HG03571 (cell line): ENCODE measurements at regions not wholly inside any gene's neighbourhood (a gene's known extent, or its start where the extent isn't known, plus 50 kb on each side); places are given as distances from the start of the nearest gene placed in this dataset.

Experiments
- ATAC-seq: cut with Tn5 transposase; IDR thresholded peaks from one replicate; pipeline ENCODE4 v1.9.1; 2021; ENCODE audit not compliant: unreplicated experiment

DNA sequence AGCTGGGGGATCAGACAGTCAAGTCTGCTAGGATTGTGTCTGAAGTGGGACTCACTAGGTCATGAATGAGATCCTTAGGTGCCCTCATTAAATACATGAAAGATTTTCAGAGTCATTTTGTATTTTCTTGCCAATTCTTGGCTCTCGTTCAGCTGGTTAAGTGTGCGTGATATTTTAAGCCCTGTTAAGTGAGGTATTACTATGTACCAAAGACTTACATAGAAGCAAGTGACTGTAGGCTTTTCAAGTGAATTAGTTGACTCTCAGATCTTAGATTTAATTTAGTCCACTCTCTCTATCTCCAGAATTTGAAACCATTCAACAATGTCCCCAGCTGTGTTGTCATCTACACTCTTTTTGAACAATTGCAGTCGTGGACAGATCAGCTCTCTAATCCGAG, 219.4 kb downstream of the FOXL1 start:
- no peak for ATAC-seq

- ATAC-seq: no peak
Measured at GRCh38 chr16:86798247-86799041, 220.1 kb downstream of the FOXL1 start.

DNA sequence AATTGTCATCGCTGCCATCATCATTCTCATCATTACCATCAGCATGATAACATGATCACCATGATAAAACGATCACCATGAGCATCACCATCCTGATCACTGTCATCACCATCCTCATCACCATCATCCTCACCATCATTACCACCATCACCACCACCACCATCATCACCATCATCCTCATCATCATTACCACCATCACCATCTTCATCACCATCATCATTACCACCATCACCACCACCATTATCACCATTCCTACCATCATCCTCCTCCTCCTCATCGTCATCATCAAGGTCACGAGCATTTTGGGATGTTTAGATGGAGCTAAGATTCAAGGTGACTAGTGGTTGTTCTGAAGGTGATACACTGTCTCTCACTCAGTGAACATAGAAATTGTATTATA, 221.0 kb downstream of the FOXL1 start:
- ATAC-seq: no peak

GRCh38 chr16:86800894-86801293, 222.5 kb downstream of the FOXL1 start:
- no peak for ATAC-seq

- ATAC-seq: no peak
Measured at GRCh38 chr16:86802013-86802412, 223.7 kb downstream of the FOXL1 start.

DNA sequence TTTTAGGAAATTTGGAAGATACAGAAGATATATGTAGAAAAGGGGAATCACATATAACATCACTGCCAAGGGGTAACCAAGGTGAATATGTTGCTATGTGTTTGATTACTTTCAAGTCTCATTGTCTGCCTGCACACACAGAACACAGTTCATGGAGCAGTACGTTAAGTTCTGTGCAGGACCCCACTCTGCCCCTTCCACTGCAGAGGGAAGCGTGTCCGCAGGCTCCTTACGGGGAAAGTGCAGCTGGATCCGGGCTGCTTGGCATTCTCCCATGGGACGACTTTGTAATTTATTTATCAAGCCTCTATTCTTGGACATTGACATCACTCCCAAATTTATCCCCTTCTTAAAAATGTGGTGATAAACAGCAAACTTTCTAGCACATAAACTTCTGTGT, 226.8 kb downstream of the FOXL1 start:
- no peak for ATAC-seq

GRCh38 chr16:86806181-86806837, 228.0 kb downstream of the FOXL1 start:
- ATAC-seq: no peak

- ATAC-seq: no peak
Measured at GRCh38 chr16:86806838-86807351, 228.5 kb downstream of the FOXL1 start.

- ATAC-seq: no peak
Measured at GRCh38 chr16:86808863-86809444, 230.6 kb downstream of the FOXL1 start.

- ATAC-seq: no peak
Measured at GRCh38 chr16:86809458-86809955, 231.2 kb downstream of the FOXL1 start.

- no peak for ATAC-seq
Measured at GRCh38 chr16:86810062-86810461, 231.7 kb downstream of the FOXL1 start.

GRCh38 chr16:86812363-86812970, 234.1 kb downstream of the FOXL1 start:
- ATAC-seq: no peak

GRCh38 chr16:86814256-86814655, 235.9 kb downstream of the FOXL1 start:
- ATAC-seq: no peak

GRCh38 chr16:86816930-86817625, 238.7 kb downstream of the FOXL1 start:
- no peak for ATAC-seq

DNA sequence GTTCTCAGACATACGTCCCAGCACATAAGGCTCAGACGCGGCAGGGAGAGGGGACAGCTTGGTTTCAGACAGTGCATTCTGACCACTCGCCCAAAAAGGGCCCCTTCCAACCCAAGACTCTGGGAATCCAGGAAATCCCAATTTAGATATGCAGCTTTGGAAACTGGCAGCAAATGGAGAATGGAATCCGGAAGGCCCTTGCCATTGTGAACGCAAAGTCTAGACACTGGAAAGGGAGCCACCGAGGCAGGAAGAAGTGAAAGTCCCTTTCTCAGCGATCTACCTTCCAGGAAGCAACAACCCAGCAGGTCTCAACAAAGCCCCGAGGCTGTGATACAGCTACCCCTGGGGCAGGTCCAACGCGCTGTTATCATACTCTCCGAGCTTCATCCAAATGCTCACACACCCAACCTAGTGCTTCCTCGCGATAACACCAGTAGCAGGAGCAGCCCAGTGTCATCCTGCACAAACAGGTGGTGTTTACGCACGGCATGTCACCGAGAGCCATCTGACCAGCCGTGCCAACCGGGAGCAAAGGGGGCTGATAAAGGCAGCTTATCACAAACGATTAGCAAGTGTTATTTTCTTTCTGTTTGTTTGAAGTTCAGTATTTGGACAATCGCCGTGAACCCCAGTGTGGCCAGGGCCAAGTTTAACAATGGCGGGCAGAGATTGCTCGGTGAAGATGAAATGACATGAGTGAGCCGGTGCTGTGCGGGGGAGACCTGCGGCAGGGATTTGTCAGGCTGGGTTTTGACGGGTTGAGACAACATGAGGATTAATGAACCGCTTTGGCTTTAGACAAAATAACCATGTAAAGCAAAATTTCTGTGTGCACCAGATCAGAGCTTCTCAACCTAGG, 240.6 kb downstream of the FOXL1 start:
- no peak for ATAC-seq

GRCh38 chr16:86819533-86819892, 241.2 kb downstream of the FOXL1 start:
- ATAC-seq: no peak

GRCh38 chr16:86821895-86822294, 243.5 kb downstream of the FOXL1 start:
- no peak for ATAC-seq

- ATAC-seq: no peak
Measured at GRCh38 chr16:86823125-86823524, 244.8 kb downstream of the FOXL1 start.

DNA sequence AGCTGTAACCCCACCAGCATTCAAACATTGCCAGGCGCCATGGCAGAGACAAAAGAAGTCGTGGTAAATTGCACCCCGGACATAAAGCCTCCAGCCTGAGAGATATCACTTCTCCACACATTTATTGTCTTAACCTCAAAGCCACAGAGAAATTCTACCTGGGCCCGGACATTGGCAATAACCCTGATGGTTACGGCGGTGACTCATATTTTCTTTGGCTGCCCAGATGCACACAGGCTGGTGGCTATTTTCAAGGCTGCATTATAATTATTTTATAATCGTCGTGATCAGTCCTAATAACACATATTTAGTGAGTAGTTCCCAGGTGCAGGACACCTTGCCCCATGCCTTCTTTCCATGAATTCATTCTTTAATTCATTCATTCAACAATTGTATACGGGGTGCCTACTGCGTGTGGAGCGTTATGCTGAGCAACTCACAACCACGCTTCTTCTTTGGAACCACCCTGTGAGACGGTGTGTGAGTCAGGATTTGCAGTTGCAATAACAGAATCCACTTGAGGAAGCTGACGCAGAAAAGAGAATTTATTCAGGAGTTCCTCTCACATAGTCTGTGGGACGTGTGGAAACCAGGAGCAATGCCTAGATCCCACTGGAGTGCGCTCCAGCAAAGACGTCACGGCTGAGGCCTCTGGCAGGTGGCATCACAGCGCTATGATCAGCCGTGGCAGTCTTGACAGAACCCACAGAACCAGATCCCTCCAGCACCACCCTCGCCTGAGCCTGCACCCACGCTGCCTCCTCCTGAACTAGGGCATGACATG, 245.7 kb downstream of the FOXL1 start:
- ATAC-seq: no peak
